NCI-H82 treated with DMSO at 0.1 percent for 48 hours (cell line): ENCODE measurements at regions not wholly inside any gene's neighbourhood (a gene's known extent, or its start where the extent isn't known, plus 50 kb on each side); places are given as distances from the start of the nearest gene placed in this dataset.
"Not testable (repeated sequence)": the region's sequence is repeated elsewhere in the genome, so short reads cannot be mapped to it uniquely, and the experiment has no call there.

Source experiments
- DNase-seq: peaks from one replicate; lab custom pipeline; 2025; ENCODE audit not compliant: unreplicated experiment; lab: John Stamatoyannopoulos, UW

DNA sequence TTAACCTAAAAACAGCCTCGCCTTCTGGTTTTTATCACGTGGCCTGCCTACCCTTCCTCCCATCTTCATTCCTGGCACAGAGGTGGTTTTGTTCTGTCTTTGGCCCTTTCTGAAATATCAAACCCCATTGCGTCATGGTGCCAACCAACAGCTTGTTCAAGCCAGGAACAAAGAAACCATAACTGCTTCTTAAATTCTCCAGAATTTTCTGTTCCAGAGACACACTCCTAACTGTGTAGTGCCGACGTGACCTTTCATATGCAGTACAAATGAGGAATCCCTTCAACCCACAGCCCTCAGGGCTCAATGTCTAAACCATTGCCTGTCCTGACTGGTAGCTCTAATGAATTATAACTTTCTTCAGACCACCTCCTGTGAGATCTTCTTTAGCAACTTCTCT is 82.2 kb upstream of the TNP1 start:
- no peak for DNase-seq

DNA sequence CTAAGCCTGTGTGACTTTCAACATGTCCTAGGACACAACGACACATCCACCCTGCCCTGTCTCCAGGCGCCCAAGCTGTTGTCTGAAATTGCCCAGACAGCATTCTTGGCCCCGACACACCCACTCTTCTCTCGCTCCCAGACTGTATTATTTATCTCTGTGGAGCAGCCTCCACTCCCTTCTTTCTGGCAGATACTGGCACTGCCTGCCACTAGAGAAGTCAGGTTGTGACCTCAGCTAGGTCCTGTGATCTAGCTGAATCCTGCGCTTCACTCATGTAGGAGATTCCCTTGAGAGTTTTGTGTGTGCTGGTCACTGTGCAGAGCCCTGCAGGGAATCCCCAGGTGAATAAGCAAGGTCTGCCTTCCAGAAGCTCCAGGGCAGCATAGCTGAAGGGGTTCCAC is 77.1 kb upstream of the TNP1 start:
- no peak for DNase-seq

DNA sequence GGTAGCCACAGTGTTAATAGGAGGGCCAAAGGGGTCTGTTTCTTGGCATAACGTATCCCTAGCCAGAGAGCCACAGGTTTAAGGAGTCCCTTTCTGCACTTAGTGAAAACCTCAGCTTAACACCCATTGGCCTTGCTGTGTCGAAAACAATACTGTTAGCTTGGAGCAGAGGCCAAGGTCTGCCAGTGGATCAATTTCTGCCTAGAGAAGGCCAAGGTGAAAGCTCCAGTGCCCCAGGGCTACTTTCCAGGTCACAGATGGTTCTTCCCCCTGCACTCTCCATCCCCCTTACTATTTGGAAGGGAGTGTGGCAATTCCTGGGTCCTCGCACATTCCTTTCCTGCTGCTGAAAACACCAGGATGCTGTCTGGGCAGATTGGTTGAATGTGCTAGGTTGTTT is 74.8 kb upstream of the TNP1 start:
- DNase-seq, result no peak

- no peak for DNase-seq
Observed at GRCh38 chr2:216934151-216934550, 74.3 kb upstream of the TNP1 start.

DNA sequence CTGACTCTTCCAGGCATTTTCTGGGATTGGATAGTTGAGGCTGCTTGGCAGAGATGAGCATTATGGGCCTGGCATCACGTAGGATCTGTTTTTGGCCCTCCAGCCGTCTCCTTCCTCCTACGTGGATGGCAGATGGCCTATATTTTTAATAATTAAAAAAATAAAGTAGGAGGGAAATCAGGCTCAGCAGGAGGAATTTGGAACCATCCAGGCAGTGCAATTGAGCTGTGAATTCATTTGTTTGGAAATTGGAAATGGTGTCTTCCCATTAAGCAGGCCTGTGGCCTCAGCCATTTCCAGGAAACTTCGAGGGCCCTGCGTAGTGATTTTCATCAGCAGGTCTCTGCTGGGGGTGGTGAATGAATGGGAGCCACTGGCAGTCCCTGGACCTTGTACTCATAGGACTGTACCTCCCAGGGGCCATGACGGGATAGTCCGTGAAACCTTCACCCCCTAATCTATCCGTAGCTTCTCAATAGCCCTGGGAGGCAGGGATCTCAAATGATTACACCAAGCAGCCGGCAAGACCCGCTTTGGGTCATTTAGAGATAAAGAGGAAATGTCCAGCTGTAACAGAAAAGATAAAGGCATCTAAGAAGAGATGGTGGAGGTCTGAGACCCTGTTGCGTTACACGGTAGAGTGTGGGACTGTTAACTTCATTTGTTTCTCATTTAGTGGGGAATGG is 73.1 kb upstream of the TNP1 start:
- DNase-seq, result no peak

DNA sequence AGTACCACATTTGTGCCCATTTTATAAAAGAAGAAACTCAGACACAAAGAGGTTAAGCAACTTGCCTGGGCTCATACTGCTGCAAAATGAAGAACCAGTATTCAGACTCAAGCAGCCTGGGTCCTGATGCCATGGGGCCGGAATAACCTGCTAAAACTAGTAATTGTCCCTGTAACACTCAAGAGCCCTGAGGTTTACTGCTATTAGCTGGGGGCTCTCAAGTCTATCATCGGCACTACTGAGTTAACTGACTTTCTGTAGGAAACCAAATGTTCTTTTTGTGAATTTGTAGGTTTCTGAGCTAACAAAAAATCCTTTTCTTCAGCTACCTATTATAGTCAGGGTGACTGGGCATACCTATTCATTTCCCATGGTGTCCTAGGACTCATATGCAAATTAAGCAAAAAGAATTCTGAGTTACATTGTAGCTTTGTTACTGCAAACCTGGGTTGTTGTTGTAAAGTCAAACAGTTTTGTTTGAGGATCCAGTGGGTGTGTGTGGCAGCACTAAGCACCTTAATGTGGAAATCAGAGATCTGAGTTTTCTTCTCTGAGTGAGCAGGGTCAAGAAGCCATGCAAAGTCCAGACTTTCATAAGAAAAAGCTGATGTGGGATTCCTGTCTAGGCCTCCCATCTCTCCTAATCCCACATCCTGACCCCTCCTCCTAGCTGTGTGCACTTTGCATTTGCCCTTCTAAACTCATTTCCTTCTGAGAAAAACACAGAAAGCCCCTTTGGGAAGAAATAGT is 72.4 kb upstream of the TNP1 start:
- no peak for DNase-seq

DNA sequence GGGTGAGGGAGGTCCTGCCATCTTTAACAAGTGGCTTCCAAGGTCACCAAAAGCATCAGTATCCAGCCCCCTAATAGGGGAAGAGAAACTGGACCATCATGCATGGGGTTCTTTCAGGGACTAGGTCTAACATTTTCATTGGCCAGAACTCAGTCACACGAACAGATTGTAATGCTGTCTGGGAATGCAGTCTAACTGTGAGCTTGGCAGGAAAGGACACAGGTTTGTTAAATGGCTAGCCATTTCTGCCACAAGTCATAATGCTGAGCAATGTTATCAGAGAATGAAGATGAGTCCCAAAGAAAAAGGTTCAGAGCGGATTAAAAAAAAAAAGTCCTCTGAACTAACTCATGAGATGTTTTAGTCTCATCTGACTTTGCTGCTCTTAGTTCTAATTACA is 70.9 kb upstream of the TNP1 start:
- no peak for DNase-seq

DNA sequence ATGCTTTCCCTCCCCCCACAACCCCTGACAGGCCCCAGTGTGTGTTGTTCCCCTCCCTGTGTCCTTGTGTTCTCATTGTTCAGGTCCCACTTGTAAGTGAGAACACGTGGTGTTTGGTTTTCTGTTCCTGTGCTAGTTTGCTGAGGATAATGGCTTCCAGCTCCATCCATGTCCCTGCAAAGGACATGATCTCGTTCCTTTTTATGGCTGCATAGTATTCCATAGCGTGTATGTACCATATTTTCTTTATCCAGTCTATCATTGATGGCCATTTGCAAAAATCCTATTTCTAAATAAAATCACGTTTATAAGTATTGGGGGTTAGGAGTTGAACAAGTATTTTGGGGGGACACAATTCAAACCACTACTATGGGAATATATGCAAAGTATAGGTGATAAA is 69.5 kb upstream of the TNP1 start:
- DNase-seq, result not testable (repeated sequence)

- no peak for DNase-seq
Observed at GRCh38 chr2:216927163-216927562, 67.3 kb upstream of the TNP1 start.

- peak; percentile 7 for DNase-seq
Observed at GRCh38 chr2:216925636-216926366, 65.9 kb upstream of the TNP1 start.

DNA sequence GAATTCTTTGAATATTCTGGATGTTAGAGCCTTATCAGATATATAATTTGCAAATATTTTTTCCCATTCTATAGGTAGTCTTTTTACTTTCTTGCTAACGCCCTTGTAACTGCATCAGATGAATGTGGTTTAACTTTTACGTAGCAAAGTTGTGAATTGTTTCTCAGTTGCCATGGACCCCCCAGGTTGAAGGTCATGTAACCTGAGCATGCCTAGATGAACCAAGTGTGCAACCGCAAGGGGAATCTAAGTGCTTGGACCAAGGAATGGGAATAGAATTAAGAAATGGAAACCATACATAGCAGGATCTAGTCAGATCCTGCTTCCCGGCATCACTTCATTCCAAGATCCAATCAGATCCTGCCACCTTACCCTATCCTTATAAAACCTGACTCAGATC is 65.1 kb upstream of the TNP1 start:
- DNase-seq, result no peak

DNA sequence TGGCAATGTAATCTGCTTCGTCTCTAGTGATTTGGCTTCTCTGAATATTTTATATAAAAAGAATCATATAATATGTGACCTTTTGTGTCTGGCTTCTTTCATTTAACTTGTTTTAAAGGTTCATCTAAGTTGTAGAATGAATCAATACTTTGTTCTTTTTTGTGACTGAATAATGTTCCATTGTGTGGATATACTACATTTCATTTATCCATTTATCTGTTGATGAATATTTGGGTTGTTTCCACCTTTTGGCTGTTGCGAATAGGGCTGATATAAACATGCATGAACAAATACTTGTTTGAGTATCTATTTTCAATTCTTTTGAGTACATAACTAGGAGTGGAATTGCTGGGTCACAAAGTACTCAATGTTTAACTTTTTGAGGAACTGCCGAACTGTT is 63.8 kb upstream of the TNP1 start:
- no peak for DNase-seq

GRCh38 chr2:216922175-216922780 is 62.4 kb upstream of the TNP1 start:
- no peak for DNase-seq

DNA sequence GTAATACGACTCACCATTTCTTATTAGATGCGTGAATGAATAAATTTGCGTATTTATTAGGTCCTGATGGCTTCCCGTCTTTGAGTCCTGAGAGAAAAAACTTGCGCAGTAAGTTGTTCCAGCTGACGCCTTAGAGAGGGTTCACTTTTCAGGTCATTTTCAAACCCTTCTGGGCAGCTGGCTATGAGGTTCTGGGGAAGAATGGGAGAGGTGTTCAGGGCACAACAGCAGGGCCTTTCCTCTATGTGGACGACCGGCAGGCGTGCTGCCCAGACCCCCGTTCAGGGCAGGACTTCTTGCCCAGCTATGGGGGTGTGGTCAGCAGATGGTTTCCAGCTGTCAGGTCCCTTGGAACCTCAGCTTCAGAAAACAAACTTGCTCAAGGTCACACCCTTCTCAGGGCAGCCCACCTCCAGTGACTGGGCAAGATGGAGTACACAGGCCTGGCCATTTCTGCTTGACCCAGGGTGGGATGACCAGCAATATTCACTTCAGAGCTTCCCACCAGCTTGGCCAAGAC is 61.1 kb upstream of the TNP1 start:
- no peak for DNase-seq

DNA sequence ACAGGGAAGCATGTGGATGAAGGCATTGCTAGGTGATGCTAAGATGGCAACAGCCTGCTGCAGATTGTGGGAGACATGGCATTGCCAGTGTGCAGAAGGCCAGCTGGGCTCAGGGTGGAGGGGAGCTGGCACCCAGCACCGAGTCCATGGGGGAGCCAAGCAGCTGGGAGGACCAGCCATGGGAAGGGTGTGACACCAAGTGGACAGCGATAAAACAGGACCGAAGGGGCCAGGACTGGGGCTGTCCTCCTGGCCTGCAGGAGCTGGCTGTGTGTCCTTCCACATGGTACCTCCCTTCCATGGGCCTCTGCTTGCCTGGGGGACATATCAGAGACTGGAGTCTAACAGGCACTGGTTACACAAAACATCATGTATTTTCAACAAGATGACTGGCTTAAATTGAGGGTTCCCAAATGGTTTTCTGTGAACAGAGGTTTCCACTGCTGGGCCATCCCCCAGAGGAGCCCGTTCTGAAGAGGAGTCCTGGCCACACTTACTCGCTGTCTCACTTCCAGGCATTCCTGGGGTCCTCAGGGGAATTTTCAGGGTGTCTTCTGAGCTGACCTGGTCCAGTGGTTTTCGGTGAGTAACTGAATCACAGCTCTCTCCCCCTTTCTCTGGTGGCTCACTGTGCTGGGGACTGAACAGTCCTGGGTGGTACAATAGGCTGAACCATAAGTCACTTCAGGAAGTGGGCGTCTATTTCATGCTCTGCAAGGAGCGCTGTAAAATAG is 60.4 kb upstream of the TNP1 start:
- no peak for DNase-seq

DNA sequence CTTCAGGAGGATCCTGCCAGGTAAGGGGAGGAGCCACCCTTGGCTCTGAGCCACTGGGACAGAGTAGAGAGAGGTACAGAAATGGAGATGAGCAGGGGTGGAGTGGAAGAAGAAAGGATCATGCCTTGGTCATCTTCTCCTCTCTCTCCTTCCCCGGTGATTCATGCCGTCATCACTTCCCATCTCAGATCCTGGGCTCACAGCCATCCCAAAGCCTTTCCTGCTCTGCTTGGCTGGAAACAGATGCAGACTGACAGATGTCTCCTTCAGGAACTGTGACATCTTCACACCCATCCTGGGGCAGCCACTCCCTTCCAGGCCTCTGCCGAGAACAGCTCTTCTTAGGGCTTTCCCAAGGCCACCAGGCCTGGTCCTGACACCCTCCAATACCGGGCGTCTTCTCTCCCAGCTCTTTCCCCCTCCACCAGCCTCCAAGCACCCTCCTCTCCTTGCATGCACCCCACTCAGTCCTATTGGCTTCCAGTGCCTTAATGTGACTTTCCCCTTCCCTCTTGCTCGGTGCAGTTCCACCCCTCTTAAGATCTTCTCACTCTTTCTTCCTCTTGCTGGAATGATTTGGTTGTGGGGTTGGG is 58.3 kb upstream of the TNP1 start:
- no peak for DNase-seq

- no peak for DNase-seq
Observed at GRCh38 chr2:216916956-216917650, 57.2 kb upstream of the TNP1 start.

- no peak for DNase-seq
Observed at GRCh38 chr2:216915557-216916150, 55.8 kb upstream of the TNP1 start.

DNA sequence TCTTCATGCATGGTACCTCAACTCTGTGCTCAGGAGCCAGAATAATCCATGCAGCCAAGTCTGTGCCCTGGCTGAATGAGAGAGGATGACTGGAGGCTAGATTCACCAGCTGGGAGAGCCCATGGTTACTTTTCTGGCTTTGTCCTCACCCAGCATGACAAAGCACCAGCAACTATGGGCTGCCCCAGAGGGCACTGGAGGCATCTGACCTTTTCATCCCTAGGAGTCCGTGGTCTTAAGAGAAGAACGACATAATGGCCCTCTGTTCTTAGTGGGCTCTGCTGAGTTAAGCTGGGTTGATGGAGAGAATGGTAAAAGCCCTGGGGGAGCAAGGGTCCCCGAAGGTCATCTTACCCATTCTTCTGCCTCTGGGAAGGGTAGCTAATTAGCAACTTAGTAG is 54.6 kb upstream of the TNP1 start:
- DNase-seq, result no peak
